ENCODE measurements at regions not wholly inside any gene's neighbourhood (a gene's known extent, or its start where the extent isn't known, plus 50 kb on each side); places are given as distances from the start of the nearest gene placed in this dataset.

GRCh38 chr18:22084547-22084946, 84.8 kb upstream of the GATA6 start:
- no peak overlapping the region for H3K27ac ChIP-seq
- H3K9me3 ChIP-seq: no peaks in the 10 kb centered on the region
- H3K4me1 ChIP-seq: no peaks in the 10 kb centered on the region
- no peaks in the 10 kb centered on the region for H3K36me3 ChIP-seq
- no peaks in the 10 kb centered on the region for H3K27me3 ChIP-seq
- WGBS, 2 donors: 15 to 62% methylated on average over 13 of the region's 13 CpGs
- intact Hi-C loops (cut with DNase I): no loop called here
- no peak for DNase-seq
- no peak overlapping the region for H3K4me3 ChIP-seq
- TF ChIP-seq POLR2AphosphoS5 (IDR thresholded peaks at IDR 0.05) (no peak), POLR2A (IDR thresholded peaks at IDR 0.05) (no peak), EP300 (IDR thresholded peaks at IDR 0.05) (no peak)
- TF ChIP-seq, protein P1, sequence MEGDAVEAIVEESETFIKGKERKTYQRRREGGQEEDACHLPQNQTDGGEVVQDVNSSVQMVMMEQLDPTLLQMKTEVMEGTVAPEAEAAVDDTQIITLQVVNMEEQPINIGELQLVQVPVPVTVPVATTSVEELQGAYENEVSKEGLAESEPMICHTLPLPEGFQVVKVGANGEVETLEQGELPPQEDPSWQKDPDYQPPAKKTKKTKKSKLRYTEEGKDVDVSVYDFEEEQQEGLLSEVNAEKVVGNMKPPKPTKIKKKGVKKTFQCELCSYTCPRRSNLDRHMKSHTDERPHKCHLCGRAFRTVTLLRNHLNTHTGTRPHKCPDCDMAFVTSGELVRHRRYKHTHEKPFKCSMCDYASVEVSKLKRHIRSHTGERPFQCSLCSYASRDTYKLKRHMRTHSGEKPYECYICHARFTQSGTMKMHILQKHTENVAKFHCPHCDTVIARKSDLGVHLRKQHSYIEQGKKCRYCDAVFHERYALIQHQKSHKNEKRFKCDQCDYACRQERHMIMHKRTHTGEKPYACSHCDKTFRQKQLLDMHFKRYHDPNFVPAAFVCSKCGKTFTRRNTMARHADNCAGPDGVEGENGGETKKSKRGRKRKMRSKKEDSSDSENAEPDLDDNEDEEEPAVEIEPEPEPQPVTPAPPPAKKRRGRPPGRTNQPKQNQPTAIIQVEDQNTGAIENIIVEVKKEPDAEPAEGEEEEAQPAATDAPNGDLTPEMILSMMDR (IDR thresholded peaks at IDR 0.05): no peak

GRCh38 chr18:22086973-22087372, 82.4 kb upstream of the GATA6 start:
- no peak for DNase-seq
- H3K4me1 ChIP-seq: no peaks in the 10 kb centered on the region
- intact Hi-C loops (cut with DNase I): no loop called here

DNA sequence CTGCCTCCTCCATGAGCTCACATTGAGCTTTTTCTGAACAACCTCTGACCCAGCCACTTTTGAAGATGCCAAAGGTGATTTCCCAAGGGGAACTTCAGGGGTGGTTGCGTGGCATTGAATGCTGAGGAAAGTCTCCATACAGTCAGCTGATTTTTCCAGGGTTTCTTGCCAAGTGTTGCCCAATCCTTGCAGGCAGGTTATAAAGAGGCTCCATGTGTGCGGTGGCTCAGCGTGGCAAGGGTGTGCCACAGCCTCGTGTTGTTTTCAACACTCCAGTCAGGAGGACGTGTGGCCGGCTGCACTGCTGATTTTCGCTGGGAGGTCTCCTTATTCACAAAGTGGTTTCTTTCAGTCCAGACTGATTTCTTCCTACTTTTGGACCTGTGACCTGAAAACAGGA, 81.4 kb upstream of the GATA6 start:
- Histone ChIP-seq H3K4me1 (no peaks in the 10 kb centered on the region), H3K4me3 (no peak overlapping the region), H3K27ac (no peak overlapping the region), H3K9me3 (no peaks in the 10 kb centered on the region), H3K36me3 (no peaks in the 10 kb centered on the region), H3K27me3 (no peaks in the 10 kb centered on the region)
- no peak for DNase-seq
- TF ChIP-seq, protein P1 (IDR thresholded peaks at IDR 0.05): no peak
- TF ChIP-seq EP300 (IDR thresholded peaks at IDR 0.05) (no peak), POLR2A (IDR thresholded peaks at IDR 0.05) (no peak), POLR2AphosphoS5 (IDR thresholded peaks at IDR 0.05) (no peak)
- intact Hi-C loops (cut with DNase I): no loop called here
- 12 to 68% methylated on average over 7 of the region's 7 CpGs for WGBS, 2 donors

More at GRCh38 chr18:22086973-22087372, 82.4 kb upstream of the GATA6 start:
- H3K4me3 ChIP-seq: no peak overlapping the region
- no peak overlapping the region for H3K27ac ChIP-seq
- no peaks in the 10 kb centered on the region for H3K9me3 ChIP-seq
- H3K36me3 ChIP-seq: no peaks in the 10 kb centered on the region
- no peaks in the 10 kb centered on the region for H3K27me3 ChIP-seq
- WGBS, 2 donors: 86 to 96% methylated on average over 4 of the region's 4 CpGs
- TF ChIP-seq POLR2AphosphoS5 (IDR thresholded peaks at IDR 0.05) (no peak), EP300 (IDR thresholded peaks at IDR 0.05) (no peak), POLR2A (IDR thresholded peaks at IDR 0.05) (no peak)
- TF ChIP-seq, protein P1 (IDR thresholded peaks at IDR 0.05): no peak

- H3K36me3 ChIP-seq: no peaks in the 10 kb centered on the region
- no peak overlapping the region for H3K27ac ChIP-seq
- H3K4me1 ChIP-seq: no peaks in the 10 kb centered on the region
- no peak overlapping the region for H3K4me3 ChIP-seq
- TF ChIP-seq EP300 (IDR thresholded peaks at IDR 0.05): no peak
- TF ChIP-seq POLR2AphosphoS5 (IDR thresholded peaks at IDR 0.05): no peak
- no peak for TF ChIP-seq POLR2A (IDR thresholded peaks at IDR 0.05)
- TF ChIP-seq, protein P1 (IDR thresholded peaks at IDR 0.05): no peak
- DNase-seq: no peak
- H3K27me3 ChIP-seq: no peaks in the 10 kb centered on the region
- no peaks in the 10 kb centered on the region for H3K9me3 ChIP-seq
- WGBS, 2 donors: 91 to 94% methylated on average over 12 of the region's 12 CpGs
- intact Hi-C loops (cut with DNase I): no loop called here
Observed at GRCh38 chr18:22088996-22089640, 80.3 kb upstream of the GATA6 start.

DNA sequence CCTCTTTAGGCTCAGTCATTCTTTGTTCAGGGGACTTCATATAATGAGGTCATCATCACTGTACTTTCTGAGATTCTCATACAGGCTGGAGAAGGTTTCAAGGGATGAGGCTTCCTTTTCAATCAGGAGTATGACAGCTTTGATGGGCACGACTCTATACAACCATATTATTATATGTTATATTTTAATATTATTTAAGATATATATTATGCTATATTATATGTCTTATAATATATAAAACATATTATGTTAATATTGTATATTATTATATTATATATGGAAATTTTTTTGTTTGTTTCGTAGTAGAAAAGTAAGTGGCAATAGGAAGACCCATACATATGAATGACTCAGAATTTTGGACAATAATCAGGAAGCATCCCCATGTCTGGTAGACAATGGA, 78.0 kb upstream of the GATA6 start:
- no peaks in the 10 kb centered on the region for H3K9me3 ChIP-seq
- WGBS, 2 donors: 92 to 94% methylated on average over 2 of the region's 2 CpGs

More for the DNA sequence above, 78.0 kb upstream of the GATA6 start:
- intact Hi-C loops (cut with DNase I): no loop called here
- no peaks in the 10 kb centered on the region for H3K36me3 ChIP-seq
- H3K4me1 ChIP-seq: no peaks in the 10 kb centered on the region
- H3K4me3 ChIP-seq: no peak overlapping the region
- TF ChIP-seq EP300 (IDR thresholded peaks at IDR 0.05): no peak
- TF ChIP-seq POLR2AphosphoS5 (IDR thresholded peaks at IDR 0.05): no peak
- TF ChIP-seq, protein P1 (IDR thresholded peaks at IDR 0.05): no peak
- no peak for TF ChIP-seq POLR2A (IDR thresholded peaks at IDR 0.05)
- no peak overlapping the region for H3K27ac ChIP-seq
- no peaks in the 10 kb centered on the region for H3K27me3 ChIP-seq
- DNase-seq: no peak
